GM13977 (cell line): ENCODE measurements at regions not wholly inside any gene's neighbourhood (a gene's known extent, or its start where the extent isn't known, plus 50 kb on each side); places are given as distances from the start of the nearest gene placed in this dataset.

Experiments
- DNase-seq: peaks from one replicate; pipeline ENCODE4 v3.0.0; 2012; ENCODE audit warnings: low spot score
- CTCF ChIP-seq: IDR thresholded peaks from 2 replicates; pipeline ENCODE4 v1.5.1; 2012; ENCODE audit warnings: mild to moderate bottlenecking, control low read depth; ENCODE audit not compliant: insufficient read depth; ENCODE audit errors: extremely low read depth, missing control alignments
- in situ Hi-C: fragments of 300-500 bp; cut with MboI; formaldehyde crosslinking; loops from one replicate; pipeline ENCODE4 v1.12.0; 2022; ENCODE audit warnings: low sequenced_read_pairs, low pct_unique_long_range_greater_than_20kb, mixed read lengths, inconsistent platforms; ENCODE audit not compliant: unreplicated experiment

- no peak for DNase-seq
- no peak for TF ChIP-seq CTCF
- in situ Hi-C loops: no loop called here
Observed at GRCh38 chr17:53127331-53127730, 695.4 kb upstream of the KIF2B start.

- no peak for TF ChIP-seq CTCF
- in situ Hi-C loops: no loop called here
- DNase-seq: no peak
Observed at GRCh38 chr17:53122966-53123365, 699.8 kb upstream of the KIF2B start.

DNA sequence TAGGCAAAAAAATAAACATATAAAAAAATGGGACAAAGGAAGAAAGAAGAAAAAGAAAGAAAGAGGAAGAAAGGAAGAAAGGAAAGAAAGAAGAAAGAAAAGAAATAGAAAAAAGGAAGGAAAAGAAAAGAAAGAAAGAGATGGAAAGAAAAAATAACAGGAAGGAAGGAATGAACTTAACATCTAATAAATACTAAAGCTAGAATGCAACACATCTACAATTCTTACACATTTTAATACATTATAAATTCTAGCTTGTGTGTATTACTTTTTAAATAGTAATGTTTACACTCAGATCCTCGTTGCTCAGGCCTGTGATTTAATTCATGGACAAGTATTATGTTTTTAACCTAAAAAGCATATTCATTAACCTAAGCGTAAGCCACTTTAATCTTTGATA is 703.0 kb upstream of the KIF2B start:
- in situ Hi-C loops: no loop called here
- TF ChIP-seq CTCF: no peak
- no peak for DNase-seq

DNA sequence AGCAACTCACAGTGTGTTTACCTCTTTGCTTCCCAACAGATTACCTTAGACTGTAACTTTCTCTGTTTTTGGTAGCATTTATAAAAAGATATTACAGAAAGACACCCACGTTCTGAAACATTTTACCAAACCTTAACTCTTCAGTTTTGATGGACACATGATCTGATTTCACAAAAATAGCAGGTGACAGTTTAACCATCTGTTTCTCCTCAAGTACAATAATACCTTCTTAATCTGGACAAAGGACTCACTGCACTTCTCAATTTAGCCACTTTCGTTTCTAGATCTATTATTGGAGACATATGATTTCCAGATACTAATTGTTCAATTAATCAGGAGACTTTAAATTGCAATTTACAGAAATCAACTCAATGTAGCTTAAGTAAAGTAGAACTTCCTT is 703.8 kb upstream of the KIF2B start:
- in situ Hi-C loops: no loop called here

DNA sequence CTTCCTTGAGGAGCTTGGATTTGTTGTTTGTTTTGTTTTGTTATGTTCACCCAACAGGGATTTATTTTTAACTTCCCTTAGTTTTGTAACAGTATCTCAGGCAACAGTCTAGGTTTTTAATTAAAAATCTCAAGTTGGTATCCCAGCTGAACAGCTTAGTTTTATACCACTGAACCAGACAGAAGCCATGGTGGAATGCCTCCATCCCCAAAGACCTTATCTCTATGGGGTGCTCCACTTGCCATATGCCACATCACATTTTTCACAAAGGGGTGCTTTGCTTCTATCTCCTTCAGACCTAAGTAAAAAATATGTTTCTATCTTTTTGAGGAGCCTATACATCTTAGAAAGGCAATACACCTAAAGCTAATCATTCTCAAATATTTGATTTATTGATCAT is 715.8 kb upstream of the KIF2B start:
- TF ChIP-seq CTCF: no peak
- DNase-seq: no peak
- in situ Hi-C loops: no loop called here

More for the DNA sequence above, 703.8 kb upstream of the KIF2B start:
- TF ChIP-seq CTCF: no peak
- DNase-seq: no peak

DNA sequence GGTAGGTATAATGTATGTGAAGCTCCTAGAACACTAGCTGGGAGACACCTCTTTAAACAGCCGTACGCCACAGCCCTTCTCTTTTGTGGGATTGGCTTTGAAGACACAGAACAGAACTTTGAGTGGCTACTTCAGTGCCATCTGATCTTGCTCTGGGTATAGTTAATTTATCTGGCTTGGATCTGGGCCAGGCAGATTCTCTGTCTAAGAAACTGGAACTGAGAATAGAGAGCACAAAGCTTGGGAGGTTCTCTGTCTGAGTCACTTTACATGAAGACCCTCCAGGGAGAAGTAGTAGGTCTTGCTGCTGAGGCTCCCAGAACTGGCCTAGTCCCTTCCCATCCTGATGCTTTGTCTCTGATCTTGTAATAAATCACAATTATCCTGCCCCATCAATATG is 721.0 kb upstream of the KIF2B start:
- TF ChIP-seq CTCF: no peak
- no peak for DNase-seq
- in situ Hi-C loops: no loop called here

- in situ Hi-C loops: no loop called here
- no peak for TF ChIP-seq CTCF
- DNase-seq: no peak
Observed at GRCh38 chr17:53100126-53100525, 722.6 kb upstream of the KIF2B start.
